C1 segment of cervical spinal cord (tissue), 14 donors: ENCODE measurements at regions not wholly inside any gene's neighbourhood (a gene's known extent, or its start where the extent isn't known, plus 50 kb on each side); places are given as distances from the start of the nearest gene placed in this dataset.

Experiments
- DNase-seq, 14 donors: peaks; one replicate each; lab custom pipeline; 2025; lab: John Stamatoyannopoulos, UW

- DNase-seq, result no peak
Measured at GRCh38 chr7:12127455-12127854, 83.6 kb upstream of the TMEM106B start.

GRCh38 chr7:12130609-12131008 is 80.5 kb upstream of the TMEM106B start:
- DNase-seq, result no peak

GRCh38 chr7:12131122-12131521 is 80.0 kb upstream of the TMEM106B start:
- no peak for DNase-seq

GRCh38 chr7:12133865-12134264 is 77.2 kb upstream of the TMEM106B start:
- DNase-seq, result no peak

- DNase-seq, result no peak
Measured at GRCh38 chr7:12136523-12136922, 74.6 kb upstream of the TMEM106B start.

- DNase-seq, result no peak
Measured at GRCh38 chr7:12137283-12137682, 73.8 kb upstream of the TMEM106B start.

- no peak for DNase-seq
Measured at GRCh38 chr7:12138421-12138820, 72.7 kb upstream of the TMEM106B start.

GRCh38 chr7:12139416-12139815 is 71.7 kb upstream of the TMEM106B start:
- no peak for DNase-seq

- no peak for DNase-seq
Measured at GRCh38 chr7:12146813-12147212, 64.3 kb upstream of the TMEM106B start.

GRCh38 chr7:12152196-12152918 is 58.7 kb upstream of the TMEM106B start:
- no peak for DNase-seq

GRCh38 chr7:12154119-12154518 is 57.0 kb upstream of the TMEM106B start:
- DNase-seq, result no peak

- no peak for DNase-seq
Measured at GRCh38 chr7:12157517-12157916, 53.6 kb upstream of the TMEM106B start.

- no peak for DNase-seq
Measured at GRCh38 chr7:12158334-12159060, 52.6 kb upstream of the TMEM106B start.

- DNase-seq, result no peak
Measured at GRCh38 chr7:12161146-12161545, 49.9 kb upstream of the TMEM106B start.
